ENCODE measurements at regions not wholly inside any gene's neighbourhood (a gene's known extent, or its start where the extent isn't known, plus 50 kb on each side); places are given as distances from the start of the nearest gene placed in this dataset.
"Not testable (repeated sequence)": the region's sequence is repeated elsewhere in the genome, so short reads cannot be mapped to it uniquely, and the experiment has no call there.

DNA sequence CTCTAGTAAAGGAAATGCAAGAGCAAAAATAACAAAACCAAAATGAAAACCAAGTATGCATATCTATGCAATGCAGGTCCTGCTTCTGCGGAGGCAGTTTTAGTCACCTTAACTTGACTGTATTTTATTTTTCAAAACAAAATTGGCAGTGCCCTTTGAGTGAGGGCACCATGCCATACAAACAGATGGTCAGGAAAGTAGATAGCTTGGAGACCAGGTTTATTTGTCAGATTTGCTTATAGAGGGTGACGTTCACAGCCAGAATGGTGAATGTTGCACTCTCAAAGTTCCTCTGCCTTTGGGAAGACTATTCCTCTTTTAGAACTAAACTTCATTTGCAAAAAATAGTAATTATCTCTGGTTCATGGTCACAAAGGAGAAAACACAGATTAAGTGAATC is 801.9 kb downstream of the ANKRD7 start:
- H3K4me3 ChIP-seq, result no peak overlapping the region
- no peak for TF ChIP-seq EP300 (IDR thresholded peaks at IDR 0.05)
- H3K27me3 ChIP-seq, result no peaks in the 10 kb centered on the region
- H3K4me1 ChIP-seq, result no peaks in the 10 kb centered on the region
- no peak for DNase-seq (ENCODE audit: low spot score in 2 of 2)
- 88 to 96% methylated on average over 2 of the region's 2 CpGs for WGBS, 2 donors
- H3K27ac ChIP-seq, result no peak overlapping the region
- peaks cover 0 to 15% (median 0%) of the 10 kb centered on the region in 4 donors for H3K9me3 ChIP-seq
- no peaks in the 10 kb centered on the region for H3K36me3 ChIP-seq

DNA sequence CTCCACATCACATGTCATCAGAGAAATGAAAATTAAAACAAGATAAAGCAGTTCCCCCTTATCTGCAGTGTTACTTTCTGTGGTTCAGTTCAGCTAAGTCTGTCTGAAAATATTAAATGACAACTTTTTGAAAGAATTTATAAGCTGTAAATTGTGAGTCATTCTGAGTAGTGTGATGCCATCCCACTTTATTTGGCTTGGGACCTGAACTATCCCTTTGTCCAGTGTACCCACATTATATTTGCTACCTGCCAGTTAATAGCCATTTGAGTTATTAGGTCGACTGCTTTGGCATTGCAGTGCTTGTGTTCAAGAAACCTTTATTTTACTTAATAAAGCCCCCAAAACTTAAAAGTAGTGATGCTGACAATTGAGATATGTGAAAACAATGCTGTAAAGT is 804.2 kb downstream of the ANKRD7 start:
- Histone ChIP-seq H3K36me3 (no peaks in the 10 kb centered on the region), H3K27ac (no peak overlapping the region), H3K9me3 (no peaks in the 10 kb centered on the region), H3K4me3 (no peak overlapping the region), H3K4me1 (no peaks in the 10 kb centered on the region), H3K27me3 (no peaks in the 10 kb centered on the region)
- TF ChIP-seq EP300 (IDR thresholded peaks at IDR 0.05) (no peak), POLR2A (IDR thresholded peaks at IDR 0.05) (no peak), CTCF (IDR thresholded peaks at IDR 0.05) (no peak)
- no peak for DNase-seq (ENCODE audit: low spot score in 2 of 2)
- WGBS, 2 donors, result 46 to 57% methylated on average over 1 of the region's 1 CpG

DNA sequence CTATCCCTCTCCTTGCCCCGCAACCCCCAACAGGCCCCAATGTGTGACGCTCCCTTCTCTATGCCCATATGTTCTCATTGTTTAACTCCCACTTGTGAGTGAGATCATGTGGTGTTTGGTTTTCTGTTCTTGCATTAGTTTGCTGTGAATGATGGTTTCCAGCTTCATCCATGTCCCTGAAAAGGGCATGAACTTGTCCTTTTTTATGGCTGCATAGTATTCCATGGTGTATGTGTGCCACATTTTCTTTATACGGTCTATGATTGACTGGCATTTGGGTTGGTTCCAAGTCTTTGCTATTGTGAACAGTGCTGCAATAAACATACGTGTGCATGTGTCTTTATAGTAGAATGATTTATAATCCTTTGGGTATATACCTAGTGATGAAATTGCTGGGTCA is 807.6 kb downstream of the ANKRD7 start:
- not testable (repeated sequence) for H3K36me3 ChIP-seq, H3K9me3 ChIP-seq
- WGBS, 2 donors, result 94 to 96% methylated on average over 4 of the region's 4 CpGs

DNA sequence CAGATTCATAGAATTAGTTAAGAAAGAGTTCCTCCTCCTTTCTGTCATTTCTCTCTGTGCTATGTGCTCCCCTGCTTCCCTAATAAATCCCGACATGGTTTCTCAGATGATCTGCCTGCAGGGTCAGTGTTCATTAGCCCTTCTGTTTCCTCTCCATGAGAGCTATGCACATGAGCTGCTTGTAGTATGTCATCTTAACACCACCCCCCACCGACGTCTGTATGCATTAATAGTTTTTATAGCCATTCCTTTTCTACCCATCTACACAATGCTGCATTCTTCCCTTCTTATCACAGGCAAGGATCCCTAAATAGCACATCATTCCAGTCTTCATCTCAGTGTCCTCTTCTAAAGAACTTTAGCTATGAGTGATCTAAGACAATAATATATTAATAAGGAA is 809.1 kb downstream of the ANKRD7 start:
- Histone ChIP-seq H3K9me3 (no peaks in the 10 kb centered on the region), H3K36me3 (no peaks in the 10 kb centered on the region), H3K27me3 (no peaks in the 10 kb centered on the region), H3K4me3 (no peak overlapping the region), H3K4me1 (no peaks in the 10 kb centered on the region), H3K27ac (no peak overlapping the region)
- TF ChIP-seq POLR2A (IDR thresholded peaks at IDR 0.05) (no peak), CTCF (IDR thresholded peaks at IDR 0.05) (no peak), EP300 (IDR thresholded peaks at IDR 0.05) (no peak)
- 26 to 34% methylated on average over 3 of the region's 3 CpGs for WGBS, 2 donors
- no peak for DNase-seq (ENCODE audit: low spot score in 2 of 2)

More for the DNA sequence above, 807.6 kb downstream of the ANKRD7 start:
- not testable (repeated sequence) for H3K27ac ChIP-seq; H3K4me3 ChIP-seq; H3K4me1 ChIP-seq; H3K27me3 ChIP-seq; DNase-seq (ENCODE audit: low spot score in 2 of 2)

- Histone ChIP-seq H3K36me3 (no peaks in the 10 kb centered on the region), H3K4me1 (no peaks in the 10 kb centered on the region), H3K9me3 (no peaks in the 10 kb centered on the region), H3K27me3 (no peaks in the 10 kb centered on the region), H3K27ac (no peak overlapping the region), H3K4me3 (no peak overlapping the region)
- 69 to 72% methylated on average over 2 of the region's 2 CpGs for WGBS, 2 donors
- TF ChIP-seq POLR2A (IDR thresholded peaks at IDR 0.05), result no peak
- no peak for TF ChIP-seq EP300 (IDR thresholded peaks at IDR 0.05)
- TF ChIP-seq CTCF (IDR thresholded peaks at IDR 0.05), result no peak
- DNase-seq (ENCODE audit: low spot score in 2 of 2), result no peak
Observed at GRCh38 chr7:119037941-119038340, 813.4 kb downstream of the ANKRD7 start.

DNA sequence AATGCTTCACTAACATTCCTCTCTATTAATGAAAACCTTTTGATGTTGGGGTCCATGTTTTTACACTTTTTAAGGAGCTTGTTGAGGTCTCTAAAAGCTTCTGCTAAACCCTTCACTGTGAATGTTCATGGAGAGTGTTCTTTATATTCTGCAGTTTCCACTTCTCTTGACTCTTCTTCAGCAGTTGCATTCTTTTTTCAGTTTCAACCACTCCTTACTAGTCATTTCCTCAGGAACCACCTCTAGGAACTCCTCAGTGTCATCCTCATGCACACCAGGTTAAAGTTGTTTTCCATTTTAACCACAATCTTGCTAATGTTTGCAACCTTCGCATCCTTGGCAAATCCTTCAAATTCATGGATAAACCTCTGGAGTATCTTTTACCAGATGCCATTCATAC is 821.6 kb downstream of the ANKRD7 start:
- WGBS, 2 donors, result 95 to 97% methylated on average over 1 of the region's 1 CpG
- DNase-seq (ENCODE audit: low spot score in 2 of 2), result no peak

More for the DNA sequence above, 821.6 kb downstream of the ANKRD7 start:
- Histone ChIP-seq H3K9me3 (no peaks in the 10 kb centered on the region), H3K27me3 (no peaks in the 10 kb centered on the region), H3K36me3 (no peaks in the 10 kb centered on the region), H3K4me1 (no peaks in the 10 kb centered on the region), H3K4me3 (no peak overlapping the region), H3K27ac (no peak overlapping the region)
- TF ChIP-seq EP300 (IDR thresholded peaks at IDR 0.05) (no peak), POLR2A (IDR thresholded peaks at IDR 0.05) (no peak), CTCF (IDR thresholded peaks at IDR 0.05) (no peak)

All from tibial nerve (tissue), 4 donors.